HG03521 (cell line): ENCODE measurements at regions not wholly inside any gene's neighbourhood (a gene's known extent, or its start where the extent isn't known, plus 50 kb on each side); places are given as distances from the start of the nearest gene placed in this dataset.
A peak's percentile ranks its signal among the peaks of the same experiment; 100 is the strongest.

Experiments
- ATAC-seq: cut with Tn5 transposase; IDR thresholded peaks from one replicate; pipeline ENCODE4 v1.9.1; 2021; ENCODE audit warnings: mild to moderate bottlenecking, moderate library complexity; ENCODE audit not compliant: unreplicated experiment

- ATAC-seq: no peak
These were observed 211.6 kb downstream of the TRIB2 start for GRCh38 chr2:12928197-12928774.

DNA sequence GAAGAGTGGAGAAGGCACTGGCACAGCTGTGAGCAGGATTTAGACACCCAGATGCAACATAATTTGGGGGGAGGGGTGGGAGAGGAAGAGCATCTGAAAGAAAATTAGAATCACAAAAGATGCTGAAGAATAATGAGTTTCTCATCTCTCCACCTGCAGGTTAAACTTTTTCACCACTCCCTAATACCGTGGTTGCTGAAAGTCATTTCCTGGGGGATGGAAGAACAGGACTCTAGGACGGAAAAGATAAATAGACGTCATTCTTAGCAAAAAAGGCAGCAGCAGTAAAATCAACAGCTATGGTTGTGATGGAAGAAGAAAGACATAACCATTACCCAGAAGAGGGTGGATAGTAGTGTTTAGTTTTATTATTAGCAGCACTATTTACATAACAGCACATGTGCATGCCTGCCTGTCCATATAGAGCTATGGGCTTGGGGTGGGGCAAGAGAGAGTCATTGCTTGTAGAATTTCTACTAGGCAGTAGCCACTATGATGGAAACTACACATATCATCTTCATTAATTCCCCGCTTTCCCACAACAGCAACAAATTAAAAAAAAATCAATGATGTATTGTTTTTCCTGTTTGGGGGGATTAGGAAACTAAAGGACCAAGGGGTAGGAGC is 212.2 kb downstream of the TRIB2 start:
- ATAC-seq: no peak

DNA sequence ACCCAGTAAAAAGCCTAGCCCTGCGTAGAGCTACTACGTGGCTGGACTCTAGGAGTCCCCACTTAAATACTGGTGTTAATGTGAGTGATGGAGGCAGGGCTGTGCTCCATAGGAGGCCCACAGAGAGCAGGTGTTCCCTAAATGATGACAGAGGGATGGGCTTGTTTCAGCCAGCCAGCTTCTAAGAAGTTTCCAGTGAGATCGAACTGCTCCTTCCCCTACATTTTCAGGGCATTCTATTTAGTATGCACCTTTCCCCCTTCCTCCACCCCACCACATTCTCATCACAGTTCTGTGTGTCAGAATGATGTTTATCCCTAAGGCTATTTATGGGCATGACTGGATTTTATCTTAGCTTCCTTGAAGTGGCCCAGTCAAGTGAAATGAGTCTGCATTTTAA is 213.0 kb downstream of the TRIB2 start:
- no peak for ATAC-seq

GRCh38 chr2:12930391-12930790 is 213.7 kb downstream of the TRIB2 start:
- ATAC-seq: no peak

GRCh38 chr2:12931186-12931844 is 214.6 kb downstream of the TRIB2 start:
- no peak for ATAC-seq

DNA sequence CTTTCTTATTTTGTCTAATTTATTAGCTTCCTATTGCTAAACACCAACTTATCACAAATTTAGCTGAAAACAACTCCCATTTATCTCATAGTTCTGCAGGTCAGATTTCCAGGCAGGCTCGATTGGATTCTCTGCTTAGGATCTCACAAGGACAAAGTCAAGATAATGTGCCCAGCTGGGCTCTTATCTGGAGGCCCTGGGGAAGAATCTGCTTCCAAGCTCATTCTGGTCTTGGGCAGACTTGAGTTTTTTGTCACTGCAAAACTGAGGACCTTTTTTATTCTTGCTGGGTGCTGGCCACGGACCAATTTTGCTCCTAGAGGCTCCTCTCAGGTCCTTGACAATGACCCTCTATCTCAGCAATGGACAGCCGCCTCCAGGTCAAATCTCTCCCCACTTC is 215.5 kb downstream of the TRIB2 start:
- ATAC-seq: no peak

DNA sequence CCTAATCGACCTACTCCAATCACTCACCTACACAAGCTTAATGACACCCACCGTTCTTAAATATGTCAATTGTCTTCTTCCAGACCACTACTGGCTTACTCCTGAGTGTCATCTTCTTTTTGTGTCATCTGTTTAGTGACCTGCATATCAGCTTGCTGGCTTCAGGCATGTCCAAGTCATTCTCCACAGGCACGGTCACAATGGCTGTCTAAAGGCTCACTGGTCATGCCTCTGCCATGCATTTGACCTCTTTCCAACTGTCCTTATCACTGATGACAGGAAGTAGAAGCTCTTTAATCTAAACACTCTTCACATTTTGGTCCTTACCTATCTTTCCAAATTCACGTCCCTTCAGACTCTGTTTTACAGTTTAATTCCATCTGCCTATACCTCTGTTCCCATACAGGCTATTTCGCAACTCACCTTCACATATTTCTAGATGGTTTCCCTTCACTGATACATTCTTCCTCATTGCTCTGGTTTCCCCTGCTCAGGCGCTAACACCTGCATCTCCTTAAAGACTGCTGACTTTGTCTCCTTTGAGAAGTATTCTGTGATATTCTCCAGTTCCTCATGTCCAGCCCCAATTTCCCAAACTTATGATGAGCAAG is 217.5 kb downstream of the TRIB2 start:
- ATAC-seq: no peak

- ATAC-seq: no peak
These were observed 218.5 kb downstream of the TRIB2 start for GRCh38 chr2:12935222-12935621.

GRCh38 chr2:12935796-12936195 is 219.1 kb downstream of the TRIB2 start:
- no peak for ATAC-seq

- no peak for ATAC-seq
These were observed 224.5 kb downstream of the TRIB2 start for GRCh38 chr2:12941203-12941602.

DNA sequence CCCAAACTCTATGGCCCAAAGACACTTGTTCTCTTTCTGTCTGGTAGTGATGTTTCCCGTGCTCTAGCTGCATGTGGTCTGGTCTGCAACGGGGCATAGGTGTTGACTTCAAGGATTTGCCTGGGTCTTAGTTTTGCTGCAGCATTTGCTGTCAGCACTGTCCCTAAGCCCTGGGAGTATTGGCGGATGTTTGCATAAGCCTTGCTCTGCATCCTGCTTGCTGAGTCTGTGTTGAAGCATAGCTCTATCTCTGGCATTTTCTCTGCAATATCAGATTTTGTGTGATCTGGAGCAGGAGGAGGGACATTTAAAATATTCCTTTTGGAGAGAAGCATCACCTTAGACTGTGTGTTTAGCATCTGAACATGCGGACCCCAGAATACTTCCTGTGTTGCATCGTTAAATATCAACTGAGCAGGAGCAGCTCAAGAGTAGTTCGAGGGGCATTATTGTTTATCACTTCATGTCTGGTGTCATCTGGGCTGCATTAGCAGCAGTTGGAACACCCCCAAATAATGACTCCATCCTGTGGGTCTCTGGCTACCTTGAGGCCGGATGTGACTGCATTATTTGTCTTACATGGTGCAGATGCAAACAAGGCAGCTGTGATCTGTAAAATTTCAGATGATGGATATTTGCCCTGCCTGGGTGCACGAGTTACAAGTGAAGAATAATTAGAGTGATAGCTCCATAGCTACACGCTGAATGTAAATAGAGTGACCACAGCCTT is 231.7 kb downstream of the TRIB2 start:
- no peak for ATAC-seq

- peak; percentile 56 for ATAC-seq
These were observed 232.2 kb downstream of the TRIB2 start for GRCh38 chr2:12948961-12949353.

- ATAC-seq: no peak
These were observed 232.7 kb downstream of the TRIB2 start for GRCh38 chr2:12949406-12949805.

- ATAC-seq: no peak
These were observed 233.4 kb downstream of the TRIB2 start for GRCh38 chr2:12950174-12950573.

DNA sequence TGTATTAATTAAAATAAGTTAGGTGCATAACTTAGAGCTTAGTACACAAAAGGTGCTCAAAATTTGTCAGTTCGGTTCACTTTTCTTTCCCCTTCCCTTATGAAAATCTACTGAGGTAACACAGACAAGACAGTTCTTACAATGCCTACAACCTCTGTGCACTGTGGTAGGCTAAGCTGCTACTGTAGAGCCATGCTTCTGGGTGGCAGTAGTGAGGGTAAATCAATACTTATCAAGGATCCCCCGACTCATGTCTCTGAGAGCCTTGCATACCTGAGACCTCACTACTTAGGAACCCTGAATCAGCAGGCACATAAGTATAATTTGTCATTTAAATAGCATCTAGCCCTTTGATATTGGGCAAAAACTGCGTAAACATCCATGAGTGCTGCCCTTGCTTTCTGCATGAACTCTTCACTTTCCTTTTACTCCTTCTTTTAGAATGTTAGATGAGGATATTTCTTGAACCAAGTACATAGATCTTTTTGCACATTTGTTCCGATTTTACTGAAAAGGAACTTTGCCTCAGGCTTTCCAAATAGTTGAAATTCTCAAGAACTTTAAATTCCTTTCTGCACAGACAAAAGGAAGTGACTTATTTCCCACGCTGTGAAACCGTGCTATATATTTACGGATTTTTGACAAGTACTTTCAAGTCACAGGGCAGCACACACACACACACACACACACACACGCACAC is 234.4 kb downstream of the TRIB2 start:
- no peak for ATAC-seq

- no peak for ATAC-seq
These were observed 234.9 kb downstream of the TRIB2 start for GRCh38 chr2:12951657-12951973.

GRCh38 chr2:12953596-12953995 is 236.9 kb downstream of the TRIB2 start:
- ATAC-seq: no peak

DNA sequence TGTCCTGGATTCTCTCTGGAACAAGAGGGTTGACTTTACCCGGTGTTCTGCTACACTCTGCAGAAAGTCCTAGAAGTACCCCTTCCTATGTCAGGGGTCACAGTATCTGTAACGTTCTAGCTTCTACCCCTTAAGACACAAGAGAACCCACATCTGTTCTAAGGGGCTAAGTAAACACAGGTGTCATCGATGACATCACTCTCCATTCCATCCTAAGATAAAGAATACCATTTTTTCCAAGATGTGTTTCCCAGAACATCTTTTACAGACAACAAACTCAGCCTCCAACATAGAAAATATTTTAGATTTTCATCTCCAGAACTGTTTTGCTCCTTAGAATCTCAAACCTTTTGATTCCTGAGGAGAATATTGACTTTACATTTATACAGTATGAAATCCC is 239.1 kb downstream of the TRIB2 start:
- ATAC-seq: no peak

DNA sequence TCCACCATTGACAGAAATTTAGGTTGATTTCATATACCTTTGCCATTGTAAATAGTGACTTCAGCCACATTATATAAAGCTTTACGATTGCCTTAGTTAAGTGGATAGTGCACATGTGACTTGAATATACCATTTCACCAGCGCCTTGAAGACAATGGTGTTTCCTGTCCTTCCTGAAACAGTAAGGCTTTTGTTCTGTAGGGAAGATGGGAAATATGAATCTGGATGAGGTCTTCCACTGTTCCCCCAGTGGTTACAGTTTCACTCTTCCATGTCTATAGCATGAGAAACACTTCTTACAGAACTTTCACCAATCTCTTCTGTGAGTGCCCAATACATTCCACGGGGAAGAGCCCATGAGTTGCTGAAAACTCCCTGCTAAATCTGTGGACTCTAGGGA is 240.5 kb downstream of the TRIB2 start:
- no peak for ATAC-seq

- no peak for ATAC-seq
These were observed 243.2 kb downstream of the TRIB2 start for GRCh38 chr2:12959935-12960334.

DNA sequence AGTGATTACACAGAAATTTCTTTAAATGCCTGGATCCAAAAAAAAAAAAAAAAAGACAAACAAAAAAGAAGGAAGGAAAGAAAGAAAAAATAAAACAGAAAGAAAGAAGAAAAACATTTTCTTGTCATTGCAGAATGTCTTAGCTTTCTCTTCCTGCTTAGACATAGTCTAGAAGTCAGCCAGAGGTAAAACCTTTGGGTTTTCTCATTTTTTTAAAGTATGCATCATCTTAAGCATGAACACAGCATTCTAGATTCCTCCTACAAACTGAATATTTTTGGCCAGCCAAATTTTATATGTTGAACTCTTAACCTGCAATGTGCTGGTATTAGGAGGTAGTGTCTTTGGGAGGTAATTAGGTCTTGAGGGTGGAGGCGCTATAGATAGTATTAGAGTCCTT is 243.9 kb downstream of the TRIB2 start:
- no peak for ATAC-seq
